ENCODE measurements at regions not wholly inside any gene's neighbourhood (a gene's known extent, or its start where the extent isn't known, plus 50 kb on each side); places are given as distances from the start of the nearest gene placed in this dataset.

DNA sequence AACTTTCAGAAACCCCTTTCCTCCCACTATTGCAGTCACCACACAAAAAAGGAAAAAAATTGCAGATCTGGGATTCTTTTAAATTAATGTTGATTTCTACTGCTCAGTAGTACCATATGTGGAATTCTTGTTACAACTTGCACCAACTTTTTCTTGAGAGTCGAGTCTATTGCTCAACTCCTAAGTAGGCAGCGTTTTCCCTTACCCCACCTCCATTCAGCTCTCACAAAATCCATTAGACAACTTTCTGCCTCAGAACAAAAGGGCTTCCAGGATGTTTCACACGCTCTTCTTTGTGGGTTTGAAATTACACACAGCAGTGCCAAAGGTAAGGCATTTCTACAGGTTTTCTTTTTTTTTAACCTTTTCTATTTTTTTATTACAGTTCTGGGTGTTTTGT, 179.5 kb downstream of the ANXA2 start:
- Histone ChIP-seq H3K4me3 (replicated peaks in 1 of 4; ENCODE audit: control extremely low read depth in 1 of 4, insufficient read depth in 1 of 4, low read depth in 3 of 4, low read length in 4 of 4) (no peak overlapping the region), H2AFZ (ENCODE audit: low read length) (no peak overlapping the region), H3K4me1 (ENCODE audit: control insufficient read depth, extremely low read depth, insufficient read depth, low read length) (no peaks in the 10 kb centered on the region), H3K27me3 (ENCODE audit: control insufficient read depth, insufficient read depth, low read length) (no peaks in the 10 kb centered on the region), H3K4me2 (ENCODE audit: extremely low read depth, insufficient read depth, low read length) (no peak overlapping the region), H3K36me3 (ENCODE audit: control insufficient read depth, insufficient read depth, low read length) (no peaks in the 10 kb centered on the region), H3K27ac (ENCODE audit: insufficient read depth, low read length) (no peak overlapping the region), H3K79me2 (ENCODE audit: control insufficient read depth, insufficient read depth, low read length) (no peaks in the 10 kb centered on the region), H4K20me1 (ENCODE audit: control insufficient read depth, extremely low read depth, insufficient read depth, low read length) (no peaks in the 10 kb centered on the region), H3K9me3 (ENCODE audit: control insufficient read depth, insufficient read depth, low read depth, low read length) (no peaks in the 10 kb centered on the region), H3K9ac (ENCODE audit: insufficient read depth, low read length) (no peak overlapping the region)
- DNase-seq (ENCODE audit: low read depth in 2 of 2), result no peak
- TF ChIP-seq, protein P1, sequence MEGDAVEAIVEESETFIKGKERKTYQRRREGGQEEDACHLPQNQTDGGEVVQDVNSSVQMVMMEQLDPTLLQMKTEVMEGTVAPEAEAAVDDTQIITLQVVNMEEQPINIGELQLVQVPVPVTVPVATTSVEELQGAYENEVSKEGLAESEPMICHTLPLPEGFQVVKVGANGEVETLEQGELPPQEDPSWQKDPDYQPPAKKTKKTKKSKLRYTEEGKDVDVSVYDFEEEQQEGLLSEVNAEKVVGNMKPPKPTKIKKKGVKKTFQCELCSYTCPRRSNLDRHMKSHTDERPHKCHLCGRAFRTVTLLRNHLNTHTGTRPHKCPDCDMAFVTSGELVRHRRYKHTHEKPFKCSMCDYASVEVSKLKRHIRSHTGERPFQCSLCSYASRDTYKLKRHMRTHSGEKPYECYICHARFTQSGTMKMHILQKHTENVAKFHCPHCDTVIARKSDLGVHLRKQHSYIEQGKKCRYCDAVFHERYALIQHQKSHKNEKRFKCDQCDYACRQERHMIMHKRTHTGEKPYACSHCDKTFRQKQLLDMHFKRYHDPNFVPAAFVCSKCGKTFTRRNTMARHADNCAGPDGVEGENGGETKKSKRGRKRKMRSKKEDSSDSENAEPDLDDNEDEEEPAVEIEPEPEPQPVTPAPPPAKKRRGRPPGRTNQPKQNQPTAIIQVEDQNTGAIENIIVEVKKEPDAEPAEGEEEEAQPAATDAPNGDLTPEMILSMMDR (conservative IDR thresholded peaks at IDR 0.05 in 1 of 2, IDR thresholded peaks at IDR 0.05 in 1 of 2; ENCODE audit: low read depth in 1 of 2, low read length in 2 of 2), result no peak
- no peak for TF ChIP-seq EZH2 (IDR thresholded peaks at IDR 0.05; ENCODE audit: low read length, missing control alignments)

DNA sequence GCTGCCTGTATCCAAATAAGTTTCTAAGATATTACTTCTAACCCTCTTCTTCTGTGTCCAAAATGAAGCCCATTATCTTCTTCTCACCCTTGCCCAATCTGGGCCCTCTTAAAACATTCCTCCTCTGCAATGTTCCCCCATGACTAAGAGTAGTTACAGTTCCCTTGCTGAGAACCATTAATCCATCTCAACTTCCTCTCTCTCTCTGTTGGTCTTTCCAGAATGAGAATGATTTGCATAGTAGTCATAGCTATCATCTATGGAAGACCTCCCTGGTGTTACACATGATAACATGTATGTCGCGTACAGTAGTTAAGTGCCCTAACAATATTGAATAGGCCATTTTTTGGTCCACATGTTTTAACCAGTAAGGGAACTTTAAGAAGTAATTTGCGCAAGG, 177.9 kb downstream of the ANXA2 start:
- TF ChIP-seq, protein P1 (conservative IDR thresholded peaks at IDR 0.05 in 1 of 2, IDR thresholded peaks at IDR 0.05 in 1 of 2; ENCODE audit: low read depth in 1 of 2, low read length in 2 of 2), result no peak
- no peak for TF ChIP-seq EZH2 (IDR thresholded peaks at IDR 0.05; ENCODE audit: low read length, missing control alignments)
- H3K36me3 ChIP-seq (ENCODE audit: control insufficient read depth, insufficient read depth, low read length), result no peaks in the 10 kb centered on the region

DNA sequence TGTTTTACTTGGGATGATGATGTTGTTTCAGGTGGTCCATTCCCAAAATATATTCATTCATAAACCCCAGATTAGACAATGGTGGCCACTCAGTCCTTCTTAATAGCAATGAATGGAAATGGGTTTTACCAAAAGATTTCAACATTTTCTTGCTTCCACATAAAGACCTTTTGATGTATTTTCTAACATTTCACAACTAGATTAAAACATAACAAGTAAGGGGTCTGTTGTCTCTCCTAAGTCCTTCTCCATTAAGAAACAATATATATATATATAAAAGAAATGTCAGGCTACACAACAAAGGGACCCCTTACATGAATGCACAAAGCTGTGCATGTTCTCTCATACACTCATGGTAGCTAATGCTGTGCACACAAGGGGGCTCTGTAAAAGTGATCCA, 176.4 kb downstream of the ANXA2 start:
- Histone ChIP-seq H3K9me3 (ENCODE audit: control insufficient read depth, insufficient read depth, low read depth, low read length) (no peaks in the 10 kb centered on the region), H3K36me3 (ENCODE audit: control insufficient read depth, insufficient read depth, low read length) (no peaks in the 10 kb centered on the region), H3K27me3 (ENCODE audit: control insufficient read depth, insufficient read depth, low read length) (no peaks in the 10 kb centered on the region), H3K9ac (ENCODE audit: insufficient read depth, low read length) (no peak overlapping the region), H3K4me3 (replicated peaks in 1 of 4; ENCODE audit: control extremely low read depth in 1 of 4, insufficient read depth in 1 of 4, low read depth in 3 of 4, low read length in 4 of 4) (no peak overlapping the region), H2AFZ (ENCODE audit: low read length) (no peak overlapping the region), H3K79me2 (ENCODE audit: control insufficient read depth, insufficient read depth, low read length) (no peaks in the 10 kb centered on the region), H3K27ac (ENCODE audit: insufficient read depth, low read length) (no peak overlapping the region), H3K4me1 (ENCODE audit: control insufficient read depth, extremely low read depth, insufficient read depth, low read length) (no peaks in the 10 kb centered on the region), H4K20me1 (ENCODE audit: control insufficient read depth, extremely low read depth, insufficient read depth, low read length) (no peaks in the 10 kb centered on the region), H3K4me2 (ENCODE audit: extremely low read depth, insufficient read depth, low read length) (no peak overlapping the region)
- TF ChIP-seq, protein P1 (conservative IDR thresholded peaks at IDR 0.05 in 1 of 2, IDR thresholded peaks at IDR 0.05 in 1 of 2; ENCODE audit: low read depth in 1 of 2, low read length in 2 of 2), result no peak
- DNase-seq (ENCODE audit: low read depth in 2 of 2), result no peak

More for the DNA sequence above, 177.9 kb downstream of the ANXA2 start:
- H3K9ac ChIP-seq (ENCODE audit: insufficient read depth, low read length), result no peak overlapping the region
- DNase-seq (ENCODE audit: low read depth in 2 of 2), result no peak
- no peaks in the 10 kb centered on the region for H3K79me2 ChIP-seq (ENCODE audit: control insufficient read depth, insufficient read depth, low read length)
- no peak overlapping the region for H2AFZ ChIP-seq (ENCODE audit: low read length)
- no peaks in the 10 kb centered on the region for H3K9me3 ChIP-seq (ENCODE audit: control insufficient read depth, insufficient read depth, low read depth, low read length)
- no peaks in the 10 kb centered on the region for H3K27me3 ChIP-seq (ENCODE audit: control insufficient read depth, insufficient read depth, low read length)
- no peak overlapping the region for H3K4me2 ChIP-seq (ENCODE audit: extremely low read depth, insufficient read depth, low read length)
- H3K4me3 ChIP-seq (replicated peaks in 1 of 4; ENCODE audit: control extremely low read depth in 1 of 4, insufficient read depth in 1 of 4, low read depth in 3 of 4, low read length in 4 of 4), result no peak overlapping the region
- no peaks in the 10 kb centered on the region for H3K4me1 ChIP-seq (ENCODE audit: control insufficient read depth, extremely low read depth, insufficient read depth, low read length)
- H3K27ac ChIP-seq (ENCODE audit: insufficient read depth, low read length), result no peak overlapping the region
- no peaks in the 10 kb centered on the region for H4K20me1 ChIP-seq (ENCODE audit: control insufficient read depth, extremely low read depth, insufficient read depth, low read length)

Measured in fibroblast of lung (primary cell).